Chondrocyte (in vitro differentiated cells): ENCODE measurements at regions not wholly inside any gene's neighbourhood (a gene's known extent, or its start where the extent isn't known, plus 50 kb on each side); places are given as distances from the start of the nearest gene placed in this dataset.
A peak's percentile ranks its signal among the peaks of the same experiment; 100 is the strongest.

Experiments
- DNase-seq: peaks from one replicate; pipeline ENCODE4 v3.0.0; 2021; ENCODE audit warnings: mixed read lengths, low spot score
- H3K27ac Mint-ChIP-seq: one replicate; pipeline ENCODE4 v1.8.0; 2021; ENCODE audit warnings: mild to moderate bottlenecking, moderate library complexity, mixed read lengths; ENCODE audit not compliant: unreplicated experiment
- H3K27me3 Mint-ChIP-seq: 2 replicates; pipeline ENCODE4 v1.8.0; 2021; ENCODE audit warnings: low read depth, mixed read lengths
- H3K36me3 Mint-ChIP-seq: 2 replicates; pipeline ENCODE4 v1.8.0; 2021; ENCODE audit warnings: low read depth, mixed read lengths
- H3K4me1 Mint-ChIP-seq: 2 replicates; pipeline ENCODE4 v1.8.0; 2021; ENCODE audit warnings: low read depth, mild to moderate bottlenecking, mixed read lengths
- H3K4me3 Mint-ChIP-seq: one replicate; pipeline ENCODE4 v1.8.0; 2021; ENCODE audit warnings: mild to moderate bottlenecking, moderate library complexity, mixed read lengths; ENCODE audit not compliant: unreplicated experiment
- H3K9me3 Mint-ChIP-seq: 2 replicates; pipeline ENCODE4 v1.8.0; 2021; ENCODE audit warnings: low read depth, mixed read lengths
- CTCF ChIP-seq: fragments of 200-600 bp; sonication (generic); IDR thresholded peaks from 2 replicates; pipeline ENCODE4 v1.5.0; 2021; ENCODE audit warnings: antibody characterized with exemption, mild to moderate bottlenecking, moderate library complexity

GRCh38 chr12:76186131-76186906 lies 101.8 kb upstream of the NAP1L1 start:
- Mint-ChIP-seq H3K27me3 (no peaks in the 10 kb centered on the region), H3K4me3 (no peak overlapping the region), H3K27ac (no peak overlapping the region), H3K4me1 (peaks cover 16% of the 10 kb centered on the region), H3K36me3 (no peaks in the 10 kb centered on the region), H3K9me3 (no peaks in the 10 kb centered on the region)
- DNase-seq: no peak
- TF ChIP-seq CTCF: no peak

- Mint-ChIP-seq H3K4me1 (peaks cover 16% of the 10 kb centered on the region), H3K27ac (peak overlapping the region; percentile 80), H3K9me3 (no peaks in the 10 kb centered on the region), H3K27me3 (no peaks in the 10 kb centered on the region), H3K4me3 (no peak overlapping the region), H3K36me3 (no peaks in the 10 kb centered on the region)
- TF ChIP-seq CTCF: no peak
- no peak for DNase-seq
Measured at GRCh38 chr12:76183459-76184186, 99.1 kb upstream of the NAP1L1 start.

GRCh38 chr12:76180401-76181277 lies 96.2 kb upstream of the NAP1L1 start:
- Mint-ChIP-seq H3K27ac (no peak overlapping the region), H3K4me1 (peaks cover 16% of the 10 kb centered on the region), H3K9me3 (no peaks in the 10 kb centered on the region), H3K4me3 (no peak overlapping the region), H3K36me3 (no peaks in the 10 kb centered on the region), H3K27me3 (no peaks in the 10 kb centered on the region)
- TF ChIP-seq CTCF: no peak
- no peak for DNase-seq

GRCh38 chr12:76178452-76178851 lies 94.0 kb upstream of the NAP1L1 start:
- DNase-seq: no peak
- Mint-ChIP-seq H3K27me3 (no peaks in the 10 kb centered on the region), H3K4me1 (peaks cover 10% of the 10 kb centered on the region), H3K4me3 (no peak overlapping the region), H3K9me3 (no peaks in the 10 kb centered on the region), H3K36me3 (no peaks in the 10 kb centered on the region), H3K27ac (no peak overlapping the region)
- TF ChIP-seq CTCF: no peak

- H3K4me3 Mint-ChIP-seq: no peak overlapping the region
- no peak overlapping the region for H3K27ac Mint-ChIP-seq
Measured at GRCh38 chr12:76177821-76178220, 93.3 kb upstream of the NAP1L1 start.

More at GRCh38 chr12:76177821-76178220, 93.3 kb upstream of the NAP1L1 start:
- H3K9me3 Mint-ChIP-seq: no peaks in the 10 kb centered on the region
- DNase-seq: no peak
- H3K36me3 Mint-ChIP-seq: no peaks in the 10 kb centered on the region
- no peak for TF ChIP-seq CTCF
- peaks cover 4% of the 10 kb centered on the region for H3K4me1 Mint-ChIP-seq
- H3K27me3 Mint-ChIP-seq: no peaks in the 10 kb centered on the region
